ENCODE measurements at regions not wholly inside any gene's neighbourhood (a gene's known extent, or its start where the extent isn't known, plus 50 kb on each side); places are given as distances from the start of the nearest gene placed in this dataset.

DNA sequence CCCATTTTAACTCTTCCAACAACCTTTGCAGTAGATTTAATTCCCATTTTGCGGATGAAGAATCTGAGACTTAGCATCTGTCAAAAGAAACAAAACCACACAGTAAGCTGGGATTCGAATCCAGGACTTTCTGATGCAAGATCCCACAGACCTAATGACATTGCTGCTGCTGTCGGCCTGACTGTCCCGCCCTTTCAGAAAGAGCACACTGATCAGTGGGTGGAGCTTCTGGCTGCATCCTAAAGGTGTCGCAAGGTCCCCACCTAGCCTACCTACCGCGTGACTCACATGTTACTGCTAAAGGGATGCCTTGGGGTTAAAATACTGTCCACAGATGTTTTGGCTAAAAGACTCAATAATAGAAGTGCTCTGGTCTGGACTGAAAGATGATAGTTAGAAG, 134.7 kb downstream of the EMX2 start:
- no peak for DNase-seq
- Histone ChIP-seq H3K27ac (no peak overlapping the region), H3K9me3 (no peaks in the 10 kb centered on the region), H3K27me3 (no peaks in the 10 kb centered on the region), H3K36me3 (ENCODE audit: low read depth, missing control alignments) (no peaks in the 10 kb centered on the region), H3K4me1 (no peaks in the 10 kb centered on the region), H3K4me3 (no peak overlapping the region)
- intact Hi-C loops (cut with DNase I; ENCODE audit: low total_unique reads), result no loop called here
- WGBS, 2 donors, result 70 to 78% methylated on average over 7 of the region's 7 CpGs
- TF ChIP-seq, protein P1, sequence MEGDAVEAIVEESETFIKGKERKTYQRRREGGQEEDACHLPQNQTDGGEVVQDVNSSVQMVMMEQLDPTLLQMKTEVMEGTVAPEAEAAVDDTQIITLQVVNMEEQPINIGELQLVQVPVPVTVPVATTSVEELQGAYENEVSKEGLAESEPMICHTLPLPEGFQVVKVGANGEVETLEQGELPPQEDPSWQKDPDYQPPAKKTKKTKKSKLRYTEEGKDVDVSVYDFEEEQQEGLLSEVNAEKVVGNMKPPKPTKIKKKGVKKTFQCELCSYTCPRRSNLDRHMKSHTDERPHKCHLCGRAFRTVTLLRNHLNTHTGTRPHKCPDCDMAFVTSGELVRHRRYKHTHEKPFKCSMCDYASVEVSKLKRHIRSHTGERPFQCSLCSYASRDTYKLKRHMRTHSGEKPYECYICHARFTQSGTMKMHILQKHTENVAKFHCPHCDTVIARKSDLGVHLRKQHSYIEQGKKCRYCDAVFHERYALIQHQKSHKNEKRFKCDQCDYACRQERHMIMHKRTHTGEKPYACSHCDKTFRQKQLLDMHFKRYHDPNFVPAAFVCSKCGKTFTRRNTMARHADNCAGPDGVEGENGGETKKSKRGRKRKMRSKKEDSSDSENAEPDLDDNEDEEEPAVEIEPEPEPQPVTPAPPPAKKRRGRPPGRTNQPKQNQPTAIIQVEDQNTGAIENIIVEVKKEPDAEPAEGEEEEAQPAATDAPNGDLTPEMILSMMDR (IDR thresholded peaks at IDR 0.05), result no peak
- TF ChIP-seq POLR2A (IDR thresholded peaks at IDR 0.05), result no peak

DNA sequence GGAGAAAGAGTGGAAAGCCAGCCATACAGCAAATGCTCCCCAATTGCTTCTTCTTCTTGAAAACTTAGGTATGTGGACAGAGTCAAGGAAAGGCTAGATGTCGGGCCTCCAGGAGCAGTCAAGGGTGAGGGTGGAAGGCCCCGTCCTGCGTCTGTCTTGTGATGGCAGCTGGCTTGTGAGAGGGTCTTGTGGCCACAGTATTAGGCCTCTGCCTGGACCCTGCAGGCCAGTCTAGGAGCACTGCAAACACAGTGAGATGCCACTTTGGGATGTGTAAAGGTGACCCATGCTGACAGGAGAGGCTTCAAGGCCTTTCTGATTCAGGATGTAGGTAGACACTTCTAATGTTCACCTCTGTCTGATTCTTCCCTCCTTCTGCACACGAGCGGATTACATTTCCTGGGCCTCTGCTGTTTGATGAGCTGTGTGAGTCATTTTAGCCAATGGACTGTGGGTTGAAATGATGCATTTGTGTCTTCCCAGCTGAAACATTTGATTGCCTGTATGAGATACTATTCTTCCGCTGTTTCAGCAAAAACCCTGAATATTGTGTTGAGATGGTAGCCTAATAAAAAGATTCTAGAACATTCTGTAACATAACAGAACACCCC, 135.4 kb downstream of the EMX2 start:
- Histone ChIP-seq H3K27me3 (no peaks in the 10 kb centered on the region), H3K27ac (no peak overlapping the region), H3K4me3 (no peak overlapping the region), H3K36me3 (ENCODE audit: low read depth, missing control alignments) (no peaks in the 10 kb centered on the region), H3K4me1 (no peaks in the 10 kb centered on the region), H3K9me3 (no peaks in the 10 kb centered on the region)
- intact Hi-C loops (cut with DNase I; ENCODE audit: low total_unique reads), result no loop called here
- DNase-seq, result no peak
- WGBS, 2 donors, result 83 to 86% methylated on average over 6 of the region's 6 CpGs
- TF ChIP-seq POLR2A (IDR thresholded peaks at IDR 0.05), result no peak

DNA sequence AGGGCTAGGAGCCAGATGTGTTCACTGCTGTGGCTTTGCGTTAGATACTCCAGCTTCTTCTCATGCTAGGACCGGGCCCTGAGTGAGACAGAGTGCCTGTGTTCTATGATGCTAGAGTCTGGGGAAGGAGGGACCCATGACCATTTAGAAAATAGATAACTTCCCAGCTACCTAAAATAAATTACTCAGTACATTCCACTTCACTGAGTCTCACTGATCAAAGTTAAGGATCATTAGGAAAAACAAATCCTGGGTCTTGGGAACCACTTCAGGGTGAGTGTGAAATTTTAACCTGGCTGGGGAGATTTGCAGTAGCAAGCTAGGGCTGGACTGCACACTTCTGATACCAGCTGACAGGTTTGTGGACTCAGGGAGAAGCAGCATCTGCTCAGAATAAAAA, 138.1 kb downstream of the EMX2 start:
- 82 to 88% methylated on average over 2 of the region's 2 CpGs for WGBS, 2 donors
- no peak for DNase-seq
- H3K27me3 ChIP-seq, result no peaks in the 10 kb centered on the region
- H3K4me1 ChIP-seq, result no peaks in the 10 kb centered on the region
- TF ChIP-seq, protein P1 (IDR thresholded peaks at IDR 0.05), result no peak
- TF ChIP-seq POLR2A (IDR thresholded peaks at IDR 0.05), result no peak
- no peaks in the 10 kb centered on the region for H3K36me3 ChIP-seq (ENCODE audit: low read depth, missing control alignments)
- no peaks in the 10 kb centered on the region for H3K9me3 ChIP-seq
- H3K4me3 ChIP-seq, result no peak overlapping the region
- no peak overlapping the region for H3K27ac ChIP-seq
- intact Hi-C loops (cut with DNase I; ENCODE audit: low total_unique reads), result no loop called here

DNA sequence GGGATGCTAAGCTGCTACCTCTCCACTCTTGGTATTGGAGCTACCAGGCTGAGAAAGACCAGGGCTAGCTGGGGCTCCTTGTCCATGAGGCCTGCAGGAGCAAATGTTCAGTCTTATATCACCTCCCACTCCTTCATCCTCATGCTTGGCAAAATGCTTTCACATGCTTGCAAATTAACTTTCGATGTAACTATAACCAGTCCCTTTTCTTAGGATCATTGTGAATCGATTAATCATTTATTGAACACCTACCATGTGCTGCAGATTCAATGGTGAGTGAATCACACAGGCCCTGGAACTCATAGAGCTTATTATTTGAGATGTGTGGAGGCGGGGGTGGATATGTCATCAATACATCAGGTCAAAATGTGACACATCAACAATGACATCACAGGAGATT, 138.6 kb downstream of the EMX2 start:
- Histone ChIP-seq H3K9me3 (no peaks in the 10 kb centered on the region), H3K4me3 (no peak overlapping the region), H3K4me1 (no peaks in the 10 kb centered on the region), H3K27ac (no peak overlapping the region), H3K36me3 (ENCODE audit: low read depth, missing control alignments) (no peaks in the 10 kb centered on the region), H3K27me3 (no peaks in the 10 kb centered on the region)
- WGBS, 2 donors, result 89 to 92% methylated on average over 3 of the region's 3 CpGs
- no peak for TF ChIP-seq POLR2A (IDR thresholded peaks at IDR 0.05)
- TF ChIP-seq, protein P1 (IDR thresholded peaks at IDR 0.05), result no peak
- DNase-seq, result no peak
- intact Hi-C loops (cut with DNase I; ENCODE audit: low total_unique reads), result no loop called here

DNA sequence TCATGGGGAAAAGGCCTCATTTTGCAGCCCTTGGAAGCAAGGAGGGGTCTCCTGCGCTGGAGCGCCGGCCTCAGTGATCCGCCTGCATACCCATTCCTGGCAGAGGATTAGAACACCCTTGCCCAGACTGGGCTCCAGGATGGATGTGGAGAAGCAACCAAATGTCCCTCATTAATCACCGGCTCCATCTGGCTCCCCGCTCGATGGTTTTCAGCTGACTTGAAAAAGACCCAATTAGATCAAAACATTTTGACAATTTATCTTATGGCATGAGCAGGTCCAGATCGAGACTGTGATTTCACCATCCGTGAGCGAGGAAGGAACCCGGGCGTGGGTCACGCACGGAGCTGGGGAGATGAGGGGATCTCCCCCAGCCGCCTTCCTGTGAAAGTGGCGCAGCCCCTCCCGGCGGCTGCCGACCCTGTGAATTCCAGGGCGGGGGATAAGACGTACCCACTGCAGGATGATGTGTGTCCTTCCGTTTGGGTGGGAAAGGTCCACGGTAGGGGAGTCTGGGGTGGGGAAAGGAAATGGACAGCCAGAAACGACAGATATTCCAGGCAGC, 141.6 kb downstream of the EMX2 start:
- WGBS, 2 donors, result 50 to 73% methylated on average over 6 to 24 of the region's 24 CpGs
- TF ChIP-seq POLR2A (IDR thresholded peaks at IDR 0.05), result no peak
- TF ChIP-seq, protein P1 (IDR thresholded peaks at IDR 0.05), result no peak
- no peak for DNase-seq
- H3K4me3 ChIP-seq, result no peak overlapping the region
- H3K4me1 ChIP-seq, result no peaks in the 10 kb centered on the region
- H3K36me3 ChIP-seq (ENCODE audit: low read depth, missing control alignments), result no peaks in the 10 kb centered on the region
- intact Hi-C loops (cut with DNase I; ENCODE audit: low total_unique reads), result no loop called here
- no peaks in the 10 kb centered on the region for H3K9me3 ChIP-seq
- H3K27me3 ChIP-seq, result no peaks in the 10 kb centered on the region
- H3K27ac ChIP-seq, result no peak overlapping the region

Data from testis (tissue), 2 donors.